Mesendoderm (in vitro differentiated cells): ENCODE measurements at regions not wholly inside any gene's neighbourhood (a gene's known extent, or its start where the extent isn't known, plus 50 kb on each side); places are given as distances from the start of the nearest gene placed in this dataset.

Experiments used
- DNase-seq: peaks from one replicate; pipeline ENCODE4 v3.0.0; 2013
- H2AK5ac ChIP-seq: 2 replicates; pipeline ENCODE4 v1.6.1; 2013; ENCODE audit warnings: low read length, inconsistent platforms
- H2BK120ac ChIP-seq: 2 replicates; pipeline ENCODE4 v1.6.1; 2013; ENCODE audit warnings: low read depth, mild to moderate bottlenecking, low read length, moderate library complexity, mixed read lengths
- H2BK15ac ChIP-seq: replicated peaks from 2 replicates; pipeline ENCODE4 v1.6.1; 2013; ENCODE audit warnings: low read depth, mild to moderate bottlenecking, moderate library complexity
- H2BK5ac ChIP-seq: 2 replicates; pipeline ENCODE4 v1.6.1; 2013; ENCODE audit warnings: low read length, inconsistent platforms
- H3K18ac ChIP-seq: 2 replicates; pipeline ENCODE4 v1.6.1; 2013; ENCODE audit warnings: mild to moderate bottlenecking, low read length, mixed read lengths
- H3K23ac ChIP-seq: one replicate; pipeline ENCODE4 v1.6.1; 2013; ENCODE audit warnings: low read length
- H3K27ac ChIP-seq: 2 replicates; pipeline ENCODE4 v1.5.1; 2013; ENCODE audit warnings: low read depth, mild to moderate bottlenecking, inconsistent platforms, low read length, moderate library complexity
- H3K27me3 ChIP-seq: 2 replicates; pipeline ENCODE4 v1.6.1; 2013; ENCODE audit warnings: low read length, control low read depth, mild to moderate bottlenecking, inconsistent platforms; ENCODE audit not compliant: insufficient read depth, poor library complexity
- H3K36me3 ChIP-seq: 2 replicates; pipeline ENCODE4 v1.6.1; 2013; ENCODE audit warnings: low read length, inconsistent platforms; ENCODE audit not compliant: control insufficient read depth, insufficient read depth
- H3K4ac ChIP-seq: one replicate; pipeline ENCODE4 v1.6.1; 2013; ENCODE audit warnings: low read depth, mild to moderate bottlenecking, low read length, moderate library complexity
- H3K4me1 ChIP-seq: 2 replicates; pipeline ENCODE4 v1.6.1; 2013; ENCODE audit warnings: low read depth, low read length, inconsistent platforms; ENCODE audit not compliant: control insufficient read depth
- H3K4me2 ChIP-seq: 2 replicates; pipeline ENCODE4 v1.6.1; 2013; ENCODE audit warnings: low read length
- H3K4me3 ChIP-seq: 2 replicates; pipeline ENCODE4 v1.5.1; 2013; ENCODE audit warnings: mild to moderate bottlenecking, low read length
- H3K56ac ChIP-seq: one replicate; pipeline ENCODE4 v1.6.1; 2013; ENCODE audit warnings: low read length
- H3K79me1 ChIP-seq: 2 replicates; pipeline ENCODE4 v1.6.1; 2013; ENCODE audit warnings: low read length, inconsistent platforms
- H3K79me2 ChIP-seq: 2 replicates; pipeline ENCODE4 v1.6.1; 2013; ENCODE audit warnings: mild to moderate bottlenecking, low read length; ENCODE audit not compliant: control insufficient read depth, insufficient read depth
- H3K9ac ChIP-seq: 2 replicates; pipeline ENCODE4 v1.6.1; 2013; ENCODE audit warnings: low read length, inconsistent platforms
- H4K5ac ChIP-seq: one replicate; pipeline ENCODE4 v1.6.1; 2013; ENCODE audit warnings: low read length
- H4K8ac ChIP-seq: one replicate; pipeline ENCODE4 v1.6.1; 2013; ENCODE audit warnings: low read depth, mild to moderate bottlenecking, control low read depth, low read length, moderate library complexity
- WGBS: extraction: QIAGEN DNeasy Blood & Tissue Kit; methylation state at CpG from one replicate; pipeline ENCODE4 v1.1.7; 2013; ENCODE audit warnings: low lambda C conversion rate, missing lambda C conversion rate; ENCODE audit not compliant: insufficient coverage; ENCODE audit errors: extremely low coverage; 5-methylcytosine and 5-hydroxymethylcytosine counted together

- Histone ChIP-seq H3K9ac (no peak overlapping the region), H3K4ac (no peak overlapping the region), H4K5ac (no peak overlapping the region), H3K56ac (no peak overlapping the region), H3K36me3 (no peaks in the 10 kb centered on the region), H3K79me2 (no peaks in the 10 kb centered on the region), H3K27me3 (no peaks in the 10 kb centered on the region), H2AK5ac (no peak overlapping the region), H4K8ac (no peak overlapping the region), H3K27ac (no peak overlapping the region), H3K4me3 (no peak overlapping the region), H2BK120ac (no peak overlapping the region), H2BK5ac (no peak overlapping the region), H3K79me1 (no peaks in the 10 kb centered on the region), H3K4me1 (no peaks in the 10 kb centered on the region), H3K18ac (no peak overlapping the region), H3K23ac (no peak overlapping the region), H3K4me2 (no peak overlapping the region), H2BK15ac (no peak overlapping the region)
- DNase-seq: no peak
These were observed 121.8 kb upstream of the IRX5 start for GRCh38 chr16:54808890-54809289.

GRCh38 chr16:54806881-54807360, 123.7 kb upstream of the IRX5 start:
- WGBS: no CpG with 5 or more reads among the region's 4 CpGs
- Histone ChIP-seq H3K27ac (no peak overlapping the region), H3K4me1 (no peaks in the 10 kb centered on the region), H3K4ac (no peak overlapping the region), H3K23ac (no peak overlapping the region), H2BK15ac (no peak overlapping the region), H2BK5ac (no peak overlapping the region), H3K18ac (no peak overlapping the region), H3K79me2 (no peaks in the 10 kb centered on the region), H3K9ac (no peak overlapping the region), H4K8ac (no peak overlapping the region), H3K79me1 (no peaks in the 10 kb centered on the region), H2BK120ac (no peak overlapping the region), H3K36me3 (no peaks in the 10 kb centered on the region), H3K4me3 (no peak overlapping the region), H3K56ac (no peak overlapping the region), H4K5ac (no peak overlapping the region), H3K4me2 (no peak overlapping the region), H3K27me3 (no peaks in the 10 kb centered on the region), H2AK5ac (no peak overlapping the region)
- DNase-seq: no peak

- Histone ChIP-seq H3K18ac (no peak overlapping the region), H3K23ac (no peak overlapping the region), H2BK120ac (no peak overlapping the region), H4K8ac (no peak overlapping the region), H4K5ac (no peak overlapping the region), H3K79me1 (no peaks in the 10 kb centered on the region), H3K4me2 (no peak overlapping the region), H3K4me3 (no peak overlapping the region), H3K27ac (no peak overlapping the region), H3K79me2 (no peaks in the 10 kb centered on the region), H3K36me3 (no peaks in the 10 kb centered on the region), H3K9ac (no peak overlapping the region), H3K4ac (no peak overlapping the region), H2BK5ac (no peak overlapping the region), H3K4me1 (no peaks in the 10 kb centered on the region), H2AK5ac (no peak overlapping the region), H3K27me3 (no peaks in the 10 kb centered on the region), H2BK15ac (no peak overlapping the region), H3K56ac (no peak overlapping the region)
- WGBS: no CpG with 5 or more reads among the region's 6 CpGs
- no peak for DNase-seq
These were observed 124.3 kb upstream of the IRX5 start for GRCh38 chr16:54806378-54806777.

GRCh38 chr16:54805648-54806047, 125.0 kb upstream of the IRX5 start:
- no peak overlapping the region for H3K56ac ChIP-seq
- DNase-seq: no peak
- H3K27ac ChIP-seq: no peak overlapping the region
- no peak overlapping the region for H3K23ac ChIP-seq
- H2BK15ac ChIP-seq: no peak overlapping the region
- H2BK5ac ChIP-seq: no peak overlapping the region
- no peak overlapping the region for H4K5ac ChIP-seq
- no peak overlapping the region for H2BK120ac ChIP-seq
- no peak overlapping the region for H3K4me2 ChIP-seq
- no CpG with 5 or more reads among the region's 4 CpGs for WGBS
- no peaks in the 10 kb centered on the region for H3K79me1 ChIP-seq
- no peaks in the 10 kb centered on the region for H3K36me3 ChIP-seq
- H3K4ac ChIP-seq: no peak overlapping the region
- H3K4me1 ChIP-seq: no peaks in the 10 kb centered on the region
- H3K18ac ChIP-seq: no peak overlapping the region
- H4K8ac ChIP-seq: no peak overlapping the region
- no peak overlapping the region for H3K4me3 ChIP-seq
- H3K9ac ChIP-seq: no peak overlapping the region
- no peaks in the 10 kb centered on the region for H3K79me2 ChIP-seq
- H2AK5ac ChIP-seq: no peak overlapping the region
- no peaks in the 10 kb centered on the region for H3K27me3 ChIP-seq

GRCh38 chr16:54801057-54801844, 129.4 kb upstream of the IRX5 start:
- no peak overlapping the region for H3K4me3 ChIP-seq
- no peak overlapping the region for H2BK5ac ChIP-seq
- H2BK15ac ChIP-seq: no peak overlapping the region
- no peak overlapping the region for H3K18ac ChIP-seq
- DNase-seq: no peak
- H3K9ac ChIP-seq: no peak overlapping the region
- H4K8ac ChIP-seq: no peak overlapping the region
- no peak overlapping the region for H3K4me2 ChIP-seq
- no peak overlapping the region for H2AK5ac ChIP-seq
- no peak overlapping the region for H2BK120ac ChIP-seq
- H3K79me1 ChIP-seq: no peaks in the 10 kb centered on the region
- no peaks in the 10 kb centered on the region for H3K79me2 ChIP-seq
- no peak overlapping the region for H3K56ac ChIP-seq
- H3K27ac ChIP-seq: no peak overlapping the region
- H3K36me3 ChIP-seq: no peaks in the 10 kb centered on the region
- no peak overlapping the region for H3K4ac ChIP-seq
- H3K23ac ChIP-seq: no peak overlapping the region
- H4K5ac ChIP-seq: no peak overlapping the region
- no peaks in the 10 kb centered on the region for H3K4me1 ChIP-seq
- WGBS: no CpG with 5 or more reads among the region's 9 CpGs
- H3K27me3 ChIP-seq: no peaks in the 10 kb centered on the region

GRCh38 chr16:54798267-54798666, 132.4 kb upstream of the IRX5 start:
- Histone ChIP-seq H3K4me3 (no peak overlapping the region), H3K4me1 (no peaks in the 10 kb centered on the region), H3K23ac (no peak overlapping the region), H2BK15ac (no peak overlapping the region), H3K79me1 (no peaks in the 10 kb centered on the region), H3K56ac (no peak overlapping the region), H3K9ac (no peak overlapping the region), H3K79me2 (no peaks in the 10 kb centered on the region), H3K18ac (no peak overlapping the region), H3K4ac (no peak overlapping the region), H3K27me3 (no peaks in the 10 kb centered on the region), H2BK120ac (no peak overlapping the region), H4K8ac (no peak overlapping the region), H3K36me3 (no peaks in the 10 kb centered on the region), H3K27ac (no peak overlapping the region), H4K5ac (no peak overlapping the region), H2BK5ac (no peak overlapping the region), H2AK5ac (no peak overlapping the region), H3K4me2 (no peak overlapping the region)
- no CpG with 5 or more reads among the region's 1 CpG for WGBS
- DNase-seq: no peak
